ENCODE measurements at regions not wholly inside any gene's neighbourhood (a gene's known extent, or its start where the extent isn't known, plus 50 kb on each side); places are given as distances from the start of the nearest gene placed in this dataset.

GRCh38 chr14:62329427-62329826, 567.2 kb downstream of the SNAPC1 start:
- Mint-ChIP-seq H3K4me3 (ENCODE audit: unreplicated experiment) (no peak overlapping the region), H3K36me3 (ENCODE audit: low read depth) (peaks cover 2% of the 10 kb centered on the region)

GRCh38 chr14:62347562-62348011, 585.4 kb downstream of the SNAPC1 start:
- TF ChIP-seq CTCF (IDR thresholded peaks at IDR 0.05) = no peak
- Mint-ChIP-seq H3K27me3 (ENCODE audit: low read depth) (peaks cover 1% of the 10 kb centered on the region), H3K36me3 (ENCODE audit: low read depth) (no peaks in the 10 kb centered on the region), H3K27ac (ENCODE audit: unreplicated experiment) (no peak overlapping the region), H3K4me1 (ENCODE audit: low read depth) (no peaks in the 10 kb centered on the region), H3K9me3 (ENCODE audit: low read depth) (peaks cover 7% of the 10 kb centered on the region), H3K4me3 (ENCODE audit: unreplicated experiment) (no peak overlapping the region)
- no peak for DNase-seq (ENCODE audit: low spot score)

More at GRCh38 chr14:62329427-62329826, 567.2 kb downstream of the SNAPC1 start:
- Mint-ChIP-seq H3K9me3 (ENCODE audit: low read depth) (peaks cover 20% of the 10 kb centered on the region), H3K27ac (ENCODE audit: unreplicated experiment) (no peak overlapping the region), H3K27me3 (ENCODE audit: low read depth) (no peaks in the 10 kb centered on the region), H3K4me1 (ENCODE audit: low read depth) (no peaks in the 10 kb centered on the region)
- TF ChIP-seq CTCF (IDR thresholded peaks at IDR 0.05) = no peak
- no peak for DNase-seq (ENCODE audit: low spot score)

DNA sequence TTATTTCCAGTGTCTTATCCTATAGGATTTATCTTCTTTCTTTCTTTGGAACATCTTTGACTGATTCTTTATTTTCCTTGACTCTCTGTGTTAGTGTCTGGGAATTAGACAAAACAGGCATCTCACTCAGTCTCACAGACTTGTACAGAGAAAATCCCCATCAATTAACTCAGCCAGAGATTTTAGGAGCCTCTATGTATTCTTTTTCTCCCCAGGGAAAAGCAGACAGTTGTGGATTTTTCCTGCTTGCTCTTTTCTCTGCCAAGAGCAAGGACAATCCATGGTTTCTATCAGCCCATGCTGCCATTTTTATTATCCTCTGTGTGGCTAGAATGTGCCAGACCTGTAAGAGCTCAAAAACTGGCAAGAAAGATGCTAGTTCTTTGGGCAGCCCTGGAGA, 595.1 kb downstream of the SNAPC1 start:
- Mint-ChIP-seq H3K36me3 (ENCODE audit: low read depth) (no peaks in the 10 kb centered on the region), H3K4me1 (ENCODE audit: low read depth) (no peaks in the 10 kb centered on the region), H3K4me3 (ENCODE audit: unreplicated experiment) (no peak overlapping the region), H3K27ac (ENCODE audit: unreplicated experiment) (no peak overlapping the region), H3K27me3 (ENCODE audit: low read depth) (peaks cover 3% of the 10 kb centered on the region), H3K9me3 (ENCODE audit: low read depth) (peaks cover 36% of the 10 kb centered on the region)
- no peak for DNase-seq (ENCODE audit: low spot score)
- no peak for TF ChIP-seq CTCF (IDR thresholded peaks at IDR 0.05)

DNA sequence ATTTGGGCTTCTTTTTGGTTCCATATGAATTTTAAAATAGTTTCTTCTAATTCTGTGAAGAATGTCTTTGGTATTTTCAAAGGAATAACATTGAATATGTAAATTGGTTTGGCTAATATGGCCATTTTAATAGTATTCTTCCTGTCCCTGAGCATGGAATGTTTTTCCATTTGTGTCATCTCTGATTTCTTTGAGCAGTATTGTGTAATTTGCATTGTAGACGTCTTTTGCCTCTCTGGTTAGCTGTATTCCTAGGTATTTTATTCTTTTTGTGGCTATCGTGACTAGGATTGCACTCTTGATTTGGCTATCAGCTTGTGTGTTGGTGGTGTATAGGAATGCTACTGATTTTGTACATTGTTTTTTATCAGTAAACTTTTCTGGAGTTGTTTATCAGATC, 601.9 kb downstream of the SNAPC1 start:
- Mint-ChIP-seq H3K36me3 (ENCODE audit: low read depth) (no peaks in the 10 kb centered on the region), H3K9me3 (ENCODE audit: low read depth) (peaks cover 3% of the 10 kb centered on the region), H3K4me1 (ENCODE audit: low read depth) (no peaks in the 10 kb centered on the region), H3K27me3 (ENCODE audit: low read depth) (peaks cover 10% of the 10 kb centered on the region), H3K27ac (ENCODE audit: unreplicated experiment) (no peak overlapping the region), H3K4me3 (ENCODE audit: unreplicated experiment) (no peak overlapping the region)
- no peak for TF ChIP-seq CTCF (IDR thresholded peaks at IDR 0.05)
- no peak for DNase-seq (ENCODE audit: low spot score)

DNA sequence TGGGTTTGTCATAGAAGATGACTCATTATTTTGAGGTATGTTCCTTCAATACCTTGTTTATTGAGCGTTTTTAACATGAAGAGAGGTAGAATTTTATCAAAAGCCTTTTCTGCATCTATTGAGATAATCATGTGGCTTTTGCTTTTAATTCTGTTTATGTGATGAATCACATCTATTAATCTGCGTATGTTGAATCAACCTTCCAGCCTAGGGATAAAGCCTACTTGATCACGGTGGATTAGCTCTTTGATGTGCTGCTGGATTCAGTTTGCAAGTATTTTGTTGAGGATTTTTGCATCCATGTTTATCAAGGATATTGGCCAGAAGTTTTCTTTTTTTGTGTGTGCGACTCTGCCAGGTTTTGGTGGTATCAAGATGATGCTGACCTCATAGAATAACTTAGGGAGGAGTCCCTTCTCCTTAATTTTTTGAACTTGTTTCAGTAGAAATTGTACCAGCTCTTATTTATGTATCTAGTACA, 602.6 kb downstream of the SNAPC1 start:
- DNase-seq (ENCODE audit: low spot score) = no peak
- Mint-ChIP-seq H3K9me3 (ENCODE audit: low read depth) (peaks cover 3% of the 10 kb centered on the region), H3K27ac (ENCODE audit: unreplicated experiment) (no peak overlapping the region), H3K27me3 (ENCODE audit: low read depth) (peaks cover 10% of the 10 kb centered on the region), H3K4me1 (ENCODE audit: low read depth) (no peaks in the 10 kb centered on the region), H3K4me3 (ENCODE audit: unreplicated experiment) (no peak overlapping the region), H3K36me3 (ENCODE audit: low read depth) (no peaks in the 10 kb centered on the region)
- no peak for TF ChIP-seq CTCF (IDR thresholded peaks at IDR 0.05)

Measured in chondrocyte (in vitro differentiated cells).